ENCODE measurements at regions not wholly inside any gene's neighbourhood (a gene's known extent, or its start where the extent isn't known, plus 50 kb on each side); places are given as distances from the start of the nearest gene placed in this dataset.

DNA sequence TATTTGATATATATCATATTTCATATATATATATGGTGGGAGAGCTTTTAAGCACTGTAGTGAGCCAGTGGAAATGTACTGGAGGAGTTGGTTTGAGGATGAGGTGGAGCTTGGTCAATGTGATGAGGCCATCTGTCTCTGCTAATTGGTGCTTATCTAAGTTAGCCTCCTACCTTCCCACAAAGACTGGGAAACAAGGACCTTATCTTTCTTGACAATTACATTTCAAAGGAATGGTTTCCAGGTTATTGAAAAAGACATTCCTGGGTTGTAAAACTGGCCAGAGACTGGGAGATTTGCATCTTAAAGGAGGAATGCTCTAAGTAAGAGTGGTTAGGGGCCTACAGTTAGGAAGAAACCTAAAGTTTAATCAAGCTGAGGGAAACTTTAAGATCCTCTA lies 212.8 kb upstream of the SYT1 start:
- Histone ChIP-seq H3K27me3 (ENCODE audit: low read depth) (no peaks in the 10 kb centered on the region), H3K36me3 (no peaks in the 10 kb centered on the region), H3K4me1 (no peaks in the 10 kb centered on the region), H3K9me3 (replicated peaks) (no peaks in the 10 kb centered on the region), H3K4me3 (no peak overlapping the region), H3K27ac (replicated peaks) (no peak overlapping the region)
- DNase-seq = no peak
- intact Hi-C loops (cut with micrococcal nuclease) = no loop called here
- TF ChIP-seq, protein P1, sequence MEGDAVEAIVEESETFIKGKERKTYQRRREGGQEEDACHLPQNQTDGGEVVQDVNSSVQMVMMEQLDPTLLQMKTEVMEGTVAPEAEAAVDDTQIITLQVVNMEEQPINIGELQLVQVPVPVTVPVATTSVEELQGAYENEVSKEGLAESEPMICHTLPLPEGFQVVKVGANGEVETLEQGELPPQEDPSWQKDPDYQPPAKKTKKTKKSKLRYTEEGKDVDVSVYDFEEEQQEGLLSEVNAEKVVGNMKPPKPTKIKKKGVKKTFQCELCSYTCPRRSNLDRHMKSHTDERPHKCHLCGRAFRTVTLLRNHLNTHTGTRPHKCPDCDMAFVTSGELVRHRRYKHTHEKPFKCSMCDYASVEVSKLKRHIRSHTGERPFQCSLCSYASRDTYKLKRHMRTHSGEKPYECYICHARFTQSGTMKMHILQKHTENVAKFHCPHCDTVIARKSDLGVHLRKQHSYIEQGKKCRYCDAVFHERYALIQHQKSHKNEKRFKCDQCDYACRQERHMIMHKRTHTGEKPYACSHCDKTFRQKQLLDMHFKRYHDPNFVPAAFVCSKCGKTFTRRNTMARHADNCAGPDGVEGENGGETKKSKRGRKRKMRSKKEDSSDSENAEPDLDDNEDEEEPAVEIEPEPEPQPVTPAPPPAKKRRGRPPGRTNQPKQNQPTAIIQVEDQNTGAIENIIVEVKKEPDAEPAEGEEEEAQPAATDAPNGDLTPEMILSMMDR (IDR thresholded peaks at IDR 0.05; ENCODE audit: borderline replicate concordance) = no peak

DNA sequence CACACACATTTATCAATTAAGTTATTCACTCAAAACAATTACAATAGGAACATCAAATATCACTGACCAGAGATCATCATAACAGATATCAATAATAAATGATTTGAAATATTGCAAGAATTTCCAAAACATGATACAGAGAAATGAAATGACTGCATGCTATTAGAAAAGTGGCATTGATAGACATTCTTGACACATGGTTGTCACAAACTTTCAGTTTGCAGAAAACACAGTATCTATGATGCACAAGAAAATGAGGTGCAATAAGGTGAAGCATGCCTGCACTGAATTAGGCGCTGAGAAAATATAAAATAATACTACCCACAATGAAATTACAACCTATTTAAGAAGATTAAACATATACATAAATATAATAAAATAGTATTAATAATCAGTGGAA lies 198.0 kb upstream of the SYT1 start:
- no peaks in the 10 kb centered on the region for H3K36me3 ChIP-seq
- H3K4me3 ChIP-seq = no peak overlapping the region
- TF ChIP-seq, protein P1 (IDR thresholded peaks at IDR 0.05; ENCODE audit: borderline replicate concordance) = no peak
- H3K9me3 ChIP-seq (replicated peaks) = no peaks in the 10 kb centered on the region
- H3K27ac ChIP-seq (replicated peaks) = no peak overlapping the region
- no peaks in the 10 kb centered on the region for H3K4me1 ChIP-seq
- no peaks in the 10 kb centered on the region for H3K27me3 ChIP-seq (ENCODE audit: low read depth)
- no peak for DNase-seq
- intact Hi-C loops (cut with micrococcal nuclease) = no loop called here

DNA sequence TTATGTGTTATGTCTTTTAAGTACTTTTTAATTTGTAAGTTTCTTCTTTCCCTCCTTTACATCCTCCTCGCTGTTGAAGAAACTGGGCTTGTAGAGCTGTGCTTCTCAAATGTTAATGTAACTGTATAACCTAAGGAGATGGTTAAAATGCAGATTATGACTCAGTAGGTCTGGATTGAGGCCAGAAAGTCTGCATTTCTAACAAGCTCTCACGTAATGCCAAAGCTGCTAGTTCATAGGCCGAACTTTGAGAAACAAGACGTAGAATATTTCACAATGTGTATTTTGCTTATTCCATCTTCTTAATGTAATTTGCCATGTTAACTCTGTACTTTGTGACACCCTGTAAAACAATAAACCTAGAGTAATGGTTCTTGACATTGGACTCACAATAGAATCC lies 193.3 kb upstream of the SYT1 start:
- Histone ChIP-seq H3K27me3 (ENCODE audit: low read depth) (no peaks in the 10 kb centered on the region), H3K4me3 (no peak overlapping the region), H3K27ac (replicated peaks) (no peak overlapping the region), H3K4me1 (no peaks in the 10 kb centered on the region), H3K9me3 (replicated peaks) (no peaks in the 10 kb centered on the region), H3K36me3 (no peaks in the 10 kb centered on the region)
- DNase-seq = no peak
- intact Hi-C loops (cut with micrococcal nuclease) = no loop called here
- TF ChIP-seq, protein P1 (IDR thresholded peaks at IDR 0.05; ENCODE audit: borderline replicate concordance) = no peak

DNA sequence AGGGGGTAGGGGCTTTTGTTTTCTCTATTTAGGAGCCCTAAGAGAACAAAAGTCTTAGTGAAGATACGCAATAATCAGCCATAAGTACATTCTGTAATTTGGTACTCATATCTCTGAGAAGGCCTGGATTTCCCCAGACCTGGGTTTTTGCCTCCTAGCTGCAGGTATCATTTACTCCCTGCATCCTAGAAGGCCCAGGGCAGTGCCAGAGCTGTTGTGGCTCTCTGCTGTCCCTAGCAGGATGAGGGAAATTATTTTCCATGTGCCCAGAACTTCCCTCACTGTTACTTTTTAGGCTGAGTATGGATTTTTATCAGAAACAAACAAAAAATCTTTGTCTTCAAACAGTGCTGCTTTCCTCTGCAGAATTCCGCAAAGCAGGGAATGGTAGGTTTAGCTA lies 192.5 kb upstream of the SYT1 start:
- Histone ChIP-seq H3K27ac (replicated peaks) (no peak overlapping the region), H3K4me1 (no peaks in the 10 kb centered on the region), H3K9me3 (replicated peaks) (no peaks in the 10 kb centered on the region), H3K36me3 (no peaks in the 10 kb centered on the region), H3K4me3 (no peak overlapping the region), H3K27me3 (ENCODE audit: low read depth) (no peaks in the 10 kb centered on the region)
- intact Hi-C loops (cut with micrococcal nuclease) = no loop called here
- TF ChIP-seq, protein P1 (IDR thresholded peaks at IDR 0.05; ENCODE audit: borderline replicate concordance) = no peak
- no peak for DNase-seq

DNA sequence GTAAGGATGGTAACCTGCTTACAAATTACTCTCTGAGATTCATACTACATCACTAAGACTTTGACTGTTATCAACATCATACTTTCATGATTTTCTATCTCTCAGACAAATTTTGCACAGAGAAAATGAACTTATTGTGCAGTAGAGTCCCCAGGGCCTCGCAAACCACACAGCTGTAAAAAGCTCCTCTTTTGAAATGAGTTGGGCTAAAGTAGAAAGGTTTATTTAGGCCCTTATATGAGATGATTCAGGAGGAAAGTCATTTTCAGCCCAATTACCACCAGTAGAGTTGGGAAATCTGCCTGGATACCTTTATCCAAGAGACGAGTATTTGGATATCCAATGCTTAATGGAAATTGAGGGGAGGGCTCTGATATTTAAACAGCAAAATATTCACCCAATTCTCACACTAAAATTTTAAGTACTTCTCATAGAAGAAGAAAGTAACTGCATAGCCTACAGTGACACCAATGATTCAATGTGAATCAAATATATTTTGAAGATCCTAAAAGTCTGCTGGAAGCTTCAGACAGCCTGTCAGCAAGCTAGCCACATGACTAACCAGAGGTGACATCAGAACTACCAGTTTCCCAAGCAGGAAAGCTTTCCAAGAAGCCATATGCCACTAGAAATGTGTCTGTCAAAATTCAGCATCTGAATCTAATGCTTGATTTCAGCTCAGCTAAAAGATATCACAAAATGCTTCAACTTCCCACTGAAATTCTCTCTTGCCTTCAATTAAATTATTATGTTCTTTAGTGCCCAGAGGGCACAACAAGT lies 190.1 kb upstream of the SYT1 start:
- TF ChIP-seq, protein P1 (IDR thresholded peaks at IDR 0.05; ENCODE audit: borderline replicate concordance) = no peak
- intact Hi-C loops (cut with micrococcal nuclease) = no loop called here
- no peak overlapping the region for H3K27ac ChIP-seq (replicated peaks)
- no peaks in the 10 kb centered on the region for H3K9me3 ChIP-seq (replicated peaks)
- no peaks in the 10 kb centered on the region for H3K27me3 ChIP-seq (ENCODE audit: low read depth)
- H3K4me3 ChIP-seq = no peak overlapping the region
- DNase-seq = no peak
- H3K4me1 ChIP-seq = no peaks in the 10 kb centered on the region
- H3K36me3 ChIP-seq = no peaks in the 10 kb centered on the region
